Left hindlimb (tissue), 1 donor: ENCODE measurements at regions not wholly inside any gene's neighbourhood (a gene's known extent, or its start where the extent isn't known, plus 50 kb on each side); places are given as distances from the start of the nearest gene placed in this dataset.
A peak's percentile ranks its signal among the peaks of the same experiment; 100 is the strongest.
"Not testable (repeated sequence)": the region's sequence is repeated elsewhere in the genome, so short reads cannot be mapped to it uniquely, and the experiment has no call there.

Source experiments
- DNase-seq: peaks from one replicate; pipeline ENCODE4 v3.0.0-alpha.2; 2018

DNA sequence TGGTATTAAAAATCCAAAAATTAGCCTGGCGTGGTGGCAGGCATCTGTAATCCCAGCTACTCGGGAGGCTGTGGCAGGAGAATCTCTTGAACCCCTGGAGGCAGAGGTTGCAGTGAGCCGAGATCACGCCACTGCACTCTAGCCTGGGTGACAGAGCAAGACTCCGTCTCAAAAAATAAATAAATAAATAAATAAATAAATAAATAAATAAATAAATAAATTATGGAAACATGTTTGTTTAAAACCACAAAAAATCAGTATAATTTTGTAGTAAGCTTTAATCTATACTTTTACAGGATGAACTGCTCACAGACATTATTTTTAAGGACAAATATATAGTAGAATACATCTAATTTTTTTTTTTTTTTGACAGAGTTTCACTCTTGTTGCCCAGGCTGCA, 521.3 kb upstream of the ATXN7L3B start:
- DNase-seq: not testable (repeated sequence)

DNA sequence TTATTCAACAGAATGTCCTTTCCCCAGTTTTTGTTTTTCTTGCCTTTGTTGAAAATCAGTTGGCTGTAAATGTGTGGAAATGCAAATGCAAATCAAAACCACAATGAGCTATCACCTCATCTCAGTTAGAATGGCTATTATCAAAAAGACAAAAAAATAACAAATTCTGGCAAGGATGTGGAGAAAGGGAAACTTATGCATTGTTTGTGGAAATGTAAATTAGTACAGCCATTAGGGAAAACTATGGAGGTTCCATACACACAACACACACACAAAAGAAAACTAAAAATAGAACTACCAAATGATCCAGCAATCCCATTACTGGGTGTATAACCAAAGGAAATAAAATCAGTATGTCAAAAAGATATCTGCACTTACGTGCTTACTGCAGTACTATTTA, 518.8 kb upstream of the ATXN7L3B start:
- DNase-seq: no peak

DNA sequence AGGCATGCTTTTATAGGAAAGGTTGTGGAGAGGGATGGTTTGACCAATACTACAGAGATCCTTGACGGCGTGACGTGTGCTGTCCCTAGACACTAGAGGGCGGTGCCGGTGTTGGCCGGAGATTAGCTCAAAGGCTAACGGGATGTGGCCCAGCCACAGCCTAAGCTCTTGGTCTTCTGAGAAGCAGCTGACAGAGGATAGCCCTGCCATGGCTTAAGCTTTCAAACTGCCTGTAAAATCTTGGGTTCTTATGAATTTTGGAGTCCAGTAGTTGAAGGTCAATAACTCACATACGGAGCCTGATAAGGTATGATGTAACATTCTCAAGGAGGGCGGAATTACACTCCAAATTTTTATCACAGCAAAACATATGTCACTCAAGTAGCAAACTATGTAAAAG, 515.7 kb upstream of the ATXN7L3B start:
- peak; percentile 42 for DNase-seq

DNA sequence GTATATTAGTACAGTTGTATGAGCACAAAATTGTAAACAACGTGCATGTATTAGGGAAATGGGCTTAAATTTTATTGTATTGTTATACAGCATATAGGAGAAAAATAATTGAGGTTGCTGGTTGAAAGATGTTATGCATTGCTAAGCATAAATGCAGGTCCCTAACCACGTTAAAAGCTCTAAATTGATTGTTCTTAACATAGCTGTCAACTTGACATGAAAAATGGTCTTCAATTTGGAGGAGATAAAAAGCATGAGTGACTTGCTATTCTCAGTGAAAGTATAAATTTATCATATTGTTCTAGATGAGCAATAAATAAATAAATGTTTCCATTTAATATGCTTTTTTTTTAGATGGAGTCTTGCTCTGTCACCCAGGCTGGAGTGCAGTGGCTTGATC, 506.6 kb upstream of the ATXN7L3B start:
- no peak for DNase-seq

DNA sequence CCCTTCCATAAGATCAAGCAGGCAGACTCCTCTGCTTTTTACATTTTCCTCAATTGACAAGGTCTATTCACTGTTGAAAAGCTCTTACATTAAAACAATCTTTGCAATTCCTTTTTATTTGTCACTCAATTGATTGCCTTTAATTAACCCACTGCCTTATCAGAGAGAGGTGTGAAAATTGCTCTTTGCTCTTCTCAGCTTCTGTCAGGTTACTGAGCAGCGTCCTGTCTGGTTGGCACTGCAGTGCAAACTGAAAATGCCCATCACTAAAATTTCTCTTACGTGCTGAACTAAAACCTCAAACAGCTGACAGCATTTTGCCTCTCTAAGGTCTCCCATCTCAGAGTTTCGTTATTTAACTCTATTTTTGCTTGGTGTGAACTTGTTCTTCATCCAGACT, 504.1 kb upstream of the ATXN7L3B start:
- DNase-seq: no peak

DNA sequence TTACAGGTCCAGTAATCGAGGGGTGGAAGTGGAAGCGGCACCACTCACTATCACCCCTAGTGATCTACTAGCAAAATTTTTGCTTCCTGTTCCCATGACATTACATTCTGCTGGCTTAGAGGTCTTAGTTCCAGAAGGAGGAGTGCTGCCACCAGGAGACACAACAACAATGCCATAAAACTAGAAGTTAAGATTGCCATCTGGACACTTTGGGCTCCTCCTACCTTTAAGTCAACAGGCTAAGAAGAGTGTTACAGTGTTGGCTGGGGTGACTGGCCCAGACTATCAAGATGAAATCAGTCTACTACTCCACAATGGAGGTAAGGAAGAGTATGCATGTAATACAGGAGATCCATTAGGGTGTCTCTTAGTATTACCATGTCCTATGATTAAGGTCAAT, 498.5 kb upstream of the ATXN7L3B start:
- DNase-seq: not testable (repeated sequence)

DNA sequence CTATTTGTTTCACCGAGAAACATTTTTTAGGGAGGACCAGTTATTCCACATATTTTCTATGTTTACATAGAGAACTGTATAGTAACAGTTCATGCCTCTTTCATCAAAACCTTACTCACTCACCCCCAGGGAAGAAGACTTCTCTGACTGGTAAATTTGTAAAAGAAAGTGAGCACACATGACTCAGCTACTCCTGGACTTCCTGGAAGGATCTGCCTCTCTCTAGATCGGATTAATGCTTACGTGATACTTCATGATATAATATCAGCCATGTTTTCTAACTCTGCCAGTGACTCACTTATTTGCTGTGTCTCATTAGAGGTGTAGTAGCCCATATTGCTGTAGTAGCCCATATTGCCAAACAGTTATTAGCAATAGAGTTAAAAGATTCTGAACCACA, 494.3 kb upstream of the ATXN7L3B start:
- no peak for DNase-seq

DNA sequence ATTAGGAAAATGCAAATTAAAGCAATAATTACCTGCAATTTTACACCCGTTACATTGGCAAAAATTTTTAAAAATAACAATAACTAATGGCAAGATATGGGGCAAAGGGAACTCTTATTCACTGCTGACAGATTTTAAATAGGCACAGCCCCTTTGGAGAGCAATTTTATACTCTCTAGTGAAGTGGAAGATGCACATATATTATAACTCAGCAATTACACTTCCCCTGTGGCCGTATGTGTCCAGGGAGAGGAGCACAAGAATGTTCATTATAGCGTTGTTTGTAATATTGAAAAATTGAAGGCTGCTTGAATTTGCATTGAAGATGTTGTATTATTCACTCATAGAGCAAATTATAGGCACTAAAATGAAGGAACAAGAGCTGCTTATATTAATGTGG, 488.3 kb upstream of the ATXN7L3B start:
- no peak for DNase-seq

DNA sequence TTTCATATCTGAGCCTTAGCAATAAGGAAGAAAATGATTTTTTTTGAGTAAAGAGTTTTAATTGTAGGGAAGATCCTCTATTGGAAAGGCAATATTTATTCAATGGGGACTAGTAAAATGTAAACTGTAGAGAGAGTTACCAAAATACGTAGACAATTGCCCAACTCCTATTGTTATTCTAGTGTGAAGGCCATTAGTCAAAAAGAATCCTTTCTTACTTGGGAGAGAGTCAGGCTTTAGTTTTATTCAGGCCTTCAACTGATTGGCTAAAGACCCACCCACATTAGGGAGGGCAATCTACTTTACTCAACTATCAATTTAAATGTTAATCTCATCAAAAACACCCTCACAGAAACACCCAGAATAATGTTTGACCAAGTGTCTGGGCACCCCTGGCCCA, 485.8 kb upstream of the ATXN7L3B start:
- no peak for DNase-seq

DNA sequence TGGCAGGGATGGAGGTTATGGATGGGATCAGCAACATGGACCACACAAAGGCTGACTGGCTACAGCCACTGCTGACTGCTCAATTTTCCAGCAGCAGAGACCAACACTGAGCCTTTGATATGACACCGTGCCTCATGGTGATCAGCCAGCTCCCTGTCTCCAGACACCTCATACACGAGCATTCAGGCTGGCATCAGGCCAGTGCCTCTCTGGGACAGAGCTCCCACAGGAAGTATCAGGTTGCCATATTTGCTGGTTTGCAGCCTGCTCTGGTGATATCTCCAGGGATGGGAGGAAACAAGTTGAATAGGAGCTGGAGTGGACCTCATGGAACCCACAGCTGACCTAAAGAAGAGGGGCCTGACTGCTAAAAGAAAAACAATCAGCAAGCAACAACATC, 471.2 kb upstream of the ATXN7L3B start:
- no peak for DNase-seq

DNA sequence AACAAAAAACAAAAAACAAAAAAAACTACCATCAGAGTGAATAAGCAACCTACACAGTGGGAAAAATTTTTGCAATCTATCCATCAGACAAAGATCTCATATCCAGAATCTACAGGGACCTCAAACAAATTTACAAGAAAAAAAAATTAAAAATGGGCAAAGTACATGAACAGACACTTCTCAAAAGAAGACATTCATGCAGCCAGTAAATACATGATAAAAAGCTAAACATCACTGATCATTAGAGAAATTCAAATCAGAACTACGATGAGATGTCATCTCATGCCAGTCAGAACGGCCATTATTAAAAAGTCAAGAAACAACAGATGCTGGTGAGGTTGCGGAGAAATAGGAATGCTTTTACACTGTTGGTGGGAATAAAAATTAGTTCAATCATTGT, 466.5 kb upstream of the ATXN7L3B start:
- no peak for DNase-seq

DNA sequence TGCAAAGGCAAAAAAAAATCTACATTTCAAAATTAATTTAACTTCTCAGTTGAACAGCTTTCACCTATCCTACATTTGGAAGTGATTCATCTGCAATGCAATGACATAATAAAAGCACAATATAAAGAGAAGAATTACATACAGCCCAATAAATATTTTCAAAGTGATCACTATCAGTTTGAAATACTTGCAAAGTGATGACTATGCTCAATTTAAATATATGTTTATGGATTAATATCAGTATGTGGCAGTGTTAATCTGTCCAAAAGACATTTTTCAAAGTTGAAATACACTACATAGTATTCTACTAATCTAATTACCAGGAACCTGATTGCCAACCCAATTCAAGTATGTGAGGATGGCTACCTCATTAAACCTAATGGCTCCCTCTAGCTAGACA, 460.7 kb upstream of the ATXN7L3B start:
- DNase-seq: no peak

DNA sequence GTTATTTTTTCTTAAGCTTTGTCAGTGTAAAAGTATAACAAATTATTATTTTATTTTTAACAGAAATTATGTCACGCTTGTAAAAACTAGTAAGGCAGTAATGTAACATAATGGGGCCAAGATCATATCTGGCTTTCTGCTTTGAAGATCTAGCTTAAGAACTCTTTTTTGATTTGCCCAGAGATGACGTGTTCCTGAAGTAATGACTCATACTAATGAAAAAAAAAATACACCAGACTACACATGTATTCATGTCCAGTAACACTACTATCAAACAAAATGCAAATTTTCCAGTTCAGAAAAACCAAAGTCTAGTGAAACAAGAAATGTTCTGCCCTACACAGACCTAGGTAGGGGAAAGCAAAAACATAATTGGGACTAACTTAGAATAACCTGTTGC, 432.2 kb upstream of the ATXN7L3B start:
- no peak for DNase-seq

DNA sequence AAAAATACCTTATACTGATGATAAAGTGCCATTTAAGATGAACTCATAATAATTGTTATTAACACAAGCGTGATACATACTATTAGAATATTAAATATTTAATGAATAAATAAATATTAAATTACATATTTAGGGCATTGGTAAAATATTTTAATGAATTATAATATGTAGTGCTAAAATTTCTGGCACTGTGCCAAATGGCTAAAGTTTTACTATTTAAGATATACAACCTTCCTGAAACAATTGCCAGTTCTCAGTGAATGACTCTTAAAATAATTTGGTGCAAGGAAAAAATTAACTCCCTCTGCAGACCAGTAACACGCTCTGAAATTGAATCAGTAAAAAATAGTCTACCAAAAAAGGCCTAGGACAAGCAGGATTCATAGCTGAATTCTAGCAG, 428.9 kb upstream of the ATXN7L3B start:
- DNase-seq: no peak

DNA sequence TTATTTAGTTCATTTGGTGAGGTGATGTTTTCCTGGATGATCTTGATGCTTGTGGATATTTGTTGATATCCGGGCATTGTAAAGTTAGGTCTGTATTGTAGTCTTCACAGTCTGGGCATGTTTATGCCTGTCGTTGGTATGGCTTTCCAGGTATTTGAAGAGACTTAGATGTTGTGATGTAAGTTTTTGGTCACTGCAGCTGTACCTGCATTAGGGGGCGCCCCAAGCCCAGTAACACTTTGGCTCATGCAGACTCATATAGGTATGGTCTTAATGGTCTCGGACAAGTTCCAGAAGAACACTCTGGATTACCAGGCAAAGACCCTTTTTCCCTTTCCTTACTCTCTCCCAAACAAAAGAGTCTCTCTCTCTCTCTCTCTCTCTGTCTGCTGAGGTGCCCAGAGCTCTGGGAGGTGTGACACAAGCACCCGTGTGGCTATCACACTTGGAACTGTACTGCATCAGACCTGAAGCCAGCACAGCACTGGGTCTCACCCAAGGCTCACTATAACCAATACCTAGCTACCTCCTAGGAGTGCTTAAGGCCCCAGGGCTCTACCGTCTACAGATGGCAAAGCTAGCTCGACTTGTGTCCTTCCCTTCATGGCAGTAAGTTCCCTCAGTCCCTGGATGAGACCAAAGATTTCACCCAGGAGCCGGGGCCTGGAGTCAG, 425.8 kb upstream of the ATXN7L3B start:
- DNase-seq: no peak

DNA sequence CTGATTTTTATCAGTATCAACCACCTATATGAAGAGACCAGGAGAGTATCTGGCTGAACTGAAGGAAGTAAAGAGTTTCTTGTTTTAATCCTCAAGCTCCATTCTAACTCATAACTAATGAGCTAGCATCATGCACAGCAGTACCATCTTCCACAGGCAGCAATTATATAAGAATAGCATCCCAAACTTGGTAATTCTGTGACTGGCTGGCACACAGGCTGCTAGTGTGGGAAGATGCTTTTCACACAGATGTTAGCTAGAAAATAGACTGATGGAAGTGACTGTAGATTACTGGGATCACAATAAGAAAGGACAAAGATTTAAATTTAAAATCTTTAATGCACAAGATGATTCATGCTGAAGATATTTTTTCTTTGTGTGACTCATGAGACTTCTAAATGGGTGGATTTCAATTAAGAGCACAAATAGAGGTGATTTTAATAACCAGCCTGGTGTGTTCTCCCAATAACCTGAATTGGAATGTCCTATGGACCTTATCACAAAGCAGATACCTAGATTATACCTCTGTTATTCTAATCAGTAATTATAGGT, 417.7 kb upstream of the ATXN7L3B start:
- no peak for DNase-seq

DNA sequence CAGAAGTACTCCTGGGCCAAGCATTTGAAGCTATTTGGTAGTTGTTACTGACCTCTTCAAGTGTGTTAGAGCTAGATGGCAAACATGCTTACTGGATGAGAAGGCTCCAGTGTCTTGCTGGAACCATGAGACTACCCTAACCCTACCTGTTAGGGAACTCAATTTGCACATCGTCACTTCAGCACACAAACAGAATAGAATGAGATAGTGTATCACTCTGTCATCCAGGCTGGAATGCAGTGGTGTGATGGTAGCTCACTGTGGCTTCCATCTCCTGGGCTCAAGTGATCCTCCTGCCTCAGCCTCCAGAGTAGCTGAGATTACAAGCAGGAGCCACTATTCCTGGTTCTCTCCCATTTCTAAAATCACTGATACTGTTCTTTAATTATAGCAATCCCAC, 417.0 kb upstream of the ATXN7L3B start:
- no peak for DNase-seq

DNA sequence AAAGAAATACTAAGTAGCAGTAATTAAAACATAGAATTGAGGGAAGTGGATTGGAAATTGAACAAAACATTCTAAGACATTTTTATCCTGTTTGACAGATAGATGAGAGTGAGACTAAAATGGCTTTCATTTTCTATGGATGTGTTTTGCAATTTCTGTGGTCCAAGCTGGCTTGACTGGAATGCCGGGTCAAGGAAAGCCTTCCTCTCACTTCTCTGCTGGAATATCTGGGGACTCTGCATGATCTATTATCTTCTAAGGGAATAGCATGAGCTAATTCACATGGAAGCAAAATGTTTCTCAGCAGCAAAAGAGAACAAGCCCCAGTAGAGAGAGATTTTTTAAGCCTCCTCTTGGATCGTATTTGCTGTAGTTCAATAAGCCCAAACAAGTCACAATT, 407.9 kb upstream of the ATXN7L3B start:
- no peak for DNase-seq

DNA sequence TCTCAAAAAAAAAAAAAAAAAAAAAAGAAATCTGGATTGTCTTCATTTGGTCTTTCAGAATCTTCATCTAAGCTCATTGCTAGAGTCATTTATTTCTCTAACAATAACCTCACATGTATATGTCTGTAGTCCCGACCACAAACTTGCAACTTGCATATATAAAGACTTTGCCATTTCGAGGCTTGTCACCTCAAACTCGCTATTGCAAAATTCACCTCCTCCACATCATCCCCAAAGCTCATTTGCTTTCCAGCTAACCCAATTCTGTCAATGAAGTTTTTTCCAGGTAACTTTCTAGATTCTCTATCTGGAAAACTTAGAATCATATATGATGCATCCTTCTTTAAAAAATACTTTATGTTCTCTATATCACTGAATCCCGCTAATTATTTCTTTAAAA, 393.2 kb upstream of the ATXN7L3B start:
- no peak for DNase-seq

DNA sequence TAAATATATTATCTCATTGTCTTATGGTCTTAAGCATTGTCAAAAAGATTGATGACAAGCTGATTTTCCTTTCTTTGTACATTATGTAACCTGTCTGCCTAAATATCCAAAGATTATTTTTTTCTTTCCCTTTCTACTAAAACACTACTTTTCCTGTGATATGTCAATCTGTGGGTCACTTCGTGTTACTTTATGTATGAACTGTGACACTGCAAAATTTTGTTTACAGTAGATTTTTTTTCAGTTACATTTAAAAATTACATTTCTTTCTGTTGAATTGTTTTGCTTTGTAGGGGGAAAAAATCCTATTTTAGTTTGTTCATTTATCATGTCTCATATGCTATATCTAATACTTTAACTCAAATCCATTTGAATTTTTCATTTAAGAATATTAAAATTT, 392.3 kb upstream of the ATXN7L3B start:
- DNase-seq: no peak

DNA sequence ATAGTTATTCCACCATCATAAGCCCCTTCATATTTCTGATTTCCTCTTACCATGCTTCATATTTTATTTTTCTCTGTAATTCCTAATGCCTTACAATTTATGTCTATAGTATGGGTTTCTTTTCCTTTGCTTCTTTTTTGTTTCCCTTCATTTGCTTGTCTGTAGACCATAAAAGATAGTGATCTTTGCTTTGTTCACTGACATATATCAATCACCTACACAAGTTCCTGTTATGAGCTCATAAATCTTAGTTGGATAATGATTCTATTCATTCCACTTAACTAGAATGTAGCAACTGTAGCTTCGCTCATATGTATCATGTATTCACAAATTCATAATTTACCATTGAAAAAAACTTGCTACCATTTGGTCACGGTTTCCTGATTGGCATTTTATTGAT, 388.8 kb upstream of the ATXN7L3B start:
- no peak for DNase-seq

DNA sequence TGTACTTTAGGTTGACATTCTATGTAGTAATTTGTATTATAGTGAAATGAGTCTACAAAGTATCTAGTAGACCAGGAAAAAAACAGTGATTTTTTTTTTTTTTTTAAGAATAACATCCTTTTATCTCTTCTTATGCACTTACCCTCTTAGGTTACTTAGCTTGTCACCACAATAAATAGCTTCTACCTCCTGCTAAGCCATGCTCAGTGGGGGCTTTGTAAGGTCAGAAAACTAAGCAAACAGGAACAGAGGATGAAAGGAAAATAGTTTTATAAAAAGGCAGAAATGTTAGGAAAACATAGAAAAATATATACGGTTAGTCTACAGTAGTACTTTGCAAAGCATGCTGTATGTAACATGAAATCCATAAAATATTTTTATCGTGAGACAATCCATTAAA, 385.3 kb upstream of the ATXN7L3B start:
- DNase-seq: no peak

DNA sequence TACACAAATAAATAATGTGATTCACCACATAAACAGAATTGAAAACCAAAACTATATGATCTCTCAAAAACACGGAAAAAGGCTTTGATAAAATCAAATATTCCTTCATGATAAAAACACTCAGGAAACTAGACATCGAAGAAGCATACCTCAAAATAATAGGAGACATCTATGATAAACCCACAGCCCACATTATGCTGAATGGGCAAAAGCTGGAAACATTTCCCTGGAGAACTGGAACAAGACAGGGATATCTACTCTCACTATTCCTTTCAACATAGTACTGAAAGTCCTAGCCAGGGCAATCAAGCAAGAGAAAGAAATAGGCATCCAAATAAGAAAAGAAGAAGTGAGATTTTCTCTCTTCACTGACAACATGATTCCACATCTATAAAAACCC, 371.5 kb upstream of the ATXN7L3B start:
- DNase-seq: no peak

DNA sequence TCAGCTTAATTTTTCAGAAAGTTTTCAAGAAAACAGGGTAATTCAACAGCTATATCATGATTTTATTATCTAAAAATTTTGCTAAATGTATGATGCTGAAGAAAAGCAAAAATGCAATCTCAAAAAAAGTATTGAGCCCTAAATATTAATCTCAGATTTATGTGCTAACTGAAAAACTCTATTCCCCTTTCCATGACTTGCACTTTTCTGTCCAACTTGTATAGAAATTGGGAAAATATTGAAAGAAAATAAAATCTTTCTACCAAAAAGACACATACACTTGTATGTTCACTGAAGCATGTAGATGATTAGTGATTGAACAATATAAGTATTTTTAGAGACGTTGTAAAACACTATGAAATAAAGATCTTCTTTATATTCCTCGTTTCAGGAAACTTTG, 368.0 kb upstream of the ATXN7L3B start:
- no peak for DNase-seq
